Cardiac muscle cell (in vitro differentiated cells and primary cell): ENCODE measurements at regions not wholly inside any gene's neighbourhood (a gene's known extent, or its start where the extent isn't known, plus 50 kb on each side); places are given as distances from the start of the nearest gene placed in this dataset.

Experiments used
- DNase-seq, 2 donors: peaks; one replicate each; pipeline versions ENCODE4 v3.0.0 to v3.0.0-alpha.2; 2010 to 2017; ENCODE audit warnings: low read depth in 1 of 2, low spot score in 1 of 2
- H3K27ac ChIP-seq: fragments of 200-600 bp; sonication (generic); 2 replicates; pipeline ENCODE4 v1.5.1; 2016
- H3K27me3 ChIP-seq: fragments of 200-600 bp; sonication (generic); 2 replicates; pipeline ENCODE4 v1.6.0; 2016; ENCODE audit warnings: control low read depth
- H3K36me3 ChIP-seq: fragments of 200-600 bp; sonication (generic); 2 replicates; pipeline ENCODE4 v1.5.1; 2016; ENCODE audit warnings: control low read depth
- H3K4me1 ChIP-seq: fragments of 200-600 bp; sonication (generic); 2 replicates; pipeline ENCODE4 v1.8.1; 2017; ENCODE audit warnings: low read depth, mild to moderate bottlenecking, mixed run types
- H3K4me3 ChIP-seq: fragments of 200-600 bp; sonication (generic); 2 replicates; pipeline ENCODE4 v1.5.1; 2016; ENCODE audit warnings: mild to moderate bottlenecking
- H3K9me3 ChIP-seq: fragments of 200-600 bp; sonication (generic); 2 replicates; pipeline ENCODE4 v1.5.1; 2017; ENCODE audit warnings: low read depth, mild to moderate bottlenecking, control low read depth
- TF ChIP-seq, protein P1 (sequence below): IDR thresholded peaks from 2 replicates; pipeline ENCODE4 v1.5.1; 2012; ENCODE audit warnings: low read depth, mild to moderate bottlenecking, low read length

DNA sequence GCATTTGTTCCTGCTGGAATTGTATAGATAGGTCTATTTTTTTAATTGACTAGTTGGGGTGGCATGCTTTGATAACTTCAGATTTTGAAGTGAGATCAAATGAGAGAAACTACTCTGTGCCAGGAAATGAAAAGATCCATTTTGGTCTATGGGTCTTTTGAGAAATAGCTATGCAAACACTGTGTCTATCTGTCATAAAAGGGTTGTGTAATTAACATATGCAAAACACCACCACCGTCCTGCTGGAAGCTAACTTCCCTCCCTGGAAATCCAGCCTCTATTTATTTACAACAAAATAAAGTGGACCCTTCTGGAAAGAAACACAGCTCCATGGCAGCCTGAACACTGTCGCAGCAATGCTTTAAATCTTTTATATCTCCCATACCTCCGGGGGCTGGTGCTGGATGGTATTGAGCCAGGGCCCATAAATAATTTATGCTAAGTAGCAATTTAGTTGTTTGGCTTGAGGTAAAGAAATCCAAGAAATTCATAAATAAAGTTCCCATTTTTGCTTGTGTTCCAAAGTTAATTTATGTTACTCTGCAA, 244.2 kb upstream of the POU3F2 start:
- TF ChIP-seq, protein P1, sequence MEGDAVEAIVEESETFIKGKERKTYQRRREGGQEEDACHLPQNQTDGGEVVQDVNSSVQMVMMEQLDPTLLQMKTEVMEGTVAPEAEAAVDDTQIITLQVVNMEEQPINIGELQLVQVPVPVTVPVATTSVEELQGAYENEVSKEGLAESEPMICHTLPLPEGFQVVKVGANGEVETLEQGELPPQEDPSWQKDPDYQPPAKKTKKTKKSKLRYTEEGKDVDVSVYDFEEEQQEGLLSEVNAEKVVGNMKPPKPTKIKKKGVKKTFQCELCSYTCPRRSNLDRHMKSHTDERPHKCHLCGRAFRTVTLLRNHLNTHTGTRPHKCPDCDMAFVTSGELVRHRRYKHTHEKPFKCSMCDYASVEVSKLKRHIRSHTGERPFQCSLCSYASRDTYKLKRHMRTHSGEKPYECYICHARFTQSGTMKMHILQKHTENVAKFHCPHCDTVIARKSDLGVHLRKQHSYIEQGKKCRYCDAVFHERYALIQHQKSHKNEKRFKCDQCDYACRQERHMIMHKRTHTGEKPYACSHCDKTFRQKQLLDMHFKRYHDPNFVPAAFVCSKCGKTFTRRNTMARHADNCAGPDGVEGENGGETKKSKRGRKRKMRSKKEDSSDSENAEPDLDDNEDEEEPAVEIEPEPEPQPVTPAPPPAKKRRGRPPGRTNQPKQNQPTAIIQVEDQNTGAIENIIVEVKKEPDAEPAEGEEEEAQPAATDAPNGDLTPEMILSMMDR = no peak
- H3K4me3 ChIP-seq = no peak overlapping the region
- DNase-seq = no peak
- no peaks in the 10 kb centered on the region for H3K27me3 ChIP-seq
- H3K36me3 ChIP-seq = no peaks in the 10 kb centered on the region
- H3K9me3 ChIP-seq = no peaks in the 10 kb centered on the region
- no peaks in the 10 kb centered on the region for H3K4me1 ChIP-seq
- H3K27ac ChIP-seq = no peak overlapping the region

DNA sequence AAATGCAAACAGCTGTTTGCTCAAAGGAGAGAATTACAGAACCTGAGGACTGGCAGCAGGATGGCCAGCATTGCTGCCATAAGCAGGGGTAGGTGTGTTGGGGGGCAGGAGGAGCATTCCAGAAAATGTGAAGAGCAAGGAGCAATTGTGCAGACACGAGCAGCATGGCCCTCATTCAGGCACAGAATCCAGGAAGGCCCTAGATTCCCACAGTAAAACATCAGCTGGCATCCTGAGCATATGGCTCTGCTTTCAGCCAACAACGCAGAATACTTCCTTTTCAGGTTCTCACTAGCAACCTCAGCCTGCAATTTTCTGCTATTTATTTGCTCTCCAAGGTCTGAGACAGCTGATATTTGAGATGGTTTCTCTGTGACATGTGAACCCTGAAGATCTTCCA, 243.4 kb upstream of the POU3F2 start:
- TF ChIP-seq, protein P1 = no peak
- no peaks in the 10 kb centered on the region for H3K27me3 ChIP-seq
- no peak overlapping the region for H3K4me3 ChIP-seq
- no peaks in the 10 kb centered on the region for H3K9me3 ChIP-seq
- no peaks in the 10 kb centered on the region for H3K4me1 ChIP-seq
- no peaks in the 10 kb centered on the region for H3K36me3 ChIP-seq
- H3K27ac ChIP-seq = no peak overlapping the region
- no peak for DNase-seq

DNA sequence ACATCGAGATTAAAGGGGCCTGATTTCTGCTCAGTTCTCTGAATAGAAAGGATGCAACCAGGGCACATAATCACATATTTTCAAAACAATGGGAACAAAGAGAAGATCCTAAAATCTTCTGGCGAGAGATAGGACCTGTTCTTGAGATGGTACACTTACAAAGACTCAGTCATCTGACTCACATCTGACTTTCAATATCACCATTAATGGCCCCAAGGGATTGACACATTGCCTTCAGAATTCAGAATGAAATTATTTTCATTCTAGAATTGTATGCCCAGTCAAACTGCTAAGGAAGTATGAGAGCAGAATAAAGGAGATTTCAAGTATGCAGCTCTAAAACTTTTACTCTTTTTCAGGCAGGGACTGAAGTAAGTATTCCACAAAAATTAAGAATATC, 240.7 kb upstream of the POU3F2 start:
- TF ChIP-seq, protein P1 = no peak
- no peaks in the 10 kb centered on the region for H3K9me3 ChIP-seq

DNA sequence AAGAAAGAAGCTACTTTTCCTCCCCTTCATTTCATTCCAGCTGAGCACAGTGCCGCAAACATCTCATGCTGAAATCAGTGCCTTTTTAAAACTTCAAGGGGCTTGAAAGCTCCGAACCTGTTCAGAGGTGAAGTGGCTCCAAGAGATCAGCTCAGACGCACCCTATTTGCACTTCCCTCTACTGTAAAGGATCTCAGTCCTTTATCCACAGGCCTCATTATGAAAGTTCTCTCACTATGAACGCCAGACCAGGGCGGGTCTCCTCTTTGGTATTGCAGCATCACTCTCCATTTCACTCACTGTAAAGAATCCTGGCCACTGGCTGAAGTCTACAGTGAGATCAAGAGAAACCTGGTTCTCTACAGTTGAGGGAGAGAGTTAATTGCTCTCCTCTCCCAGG, 232.7 kb upstream of the POU3F2 start:
- no peaks in the 10 kb centered on the region for H3K27me3 ChIP-seq
- no peaks in the 10 kb centered on the region for H3K36me3 ChIP-seq
- no peak for DNase-seq
- no peak overlapping the region for H3K27ac ChIP-seq
- H3K4me3 ChIP-seq = no peak overlapping the region
- TF ChIP-seq, protein P1 = no peak
- H3K9me3 ChIP-seq = no peaks in the 10 kb centered on the region
- H3K4me1 ChIP-seq = no peaks in the 10 kb centered on the region

More for the DNA sequence above, 240.7 kb upstream of the POU3F2 start:
- no peaks in the 10 kb centered on the region for H3K36me3 ChIP-seq
- no peak overlapping the region for H3K27ac ChIP-seq
- DNase-seq = no peak
- H3K4me3 ChIP-seq = no peak overlapping the region
- no peaks in the 10 kb centered on the region for H3K27me3 ChIP-seq
- no peaks in the 10 kb centered on the region for H3K4me1 ChIP-seq

DNA sequence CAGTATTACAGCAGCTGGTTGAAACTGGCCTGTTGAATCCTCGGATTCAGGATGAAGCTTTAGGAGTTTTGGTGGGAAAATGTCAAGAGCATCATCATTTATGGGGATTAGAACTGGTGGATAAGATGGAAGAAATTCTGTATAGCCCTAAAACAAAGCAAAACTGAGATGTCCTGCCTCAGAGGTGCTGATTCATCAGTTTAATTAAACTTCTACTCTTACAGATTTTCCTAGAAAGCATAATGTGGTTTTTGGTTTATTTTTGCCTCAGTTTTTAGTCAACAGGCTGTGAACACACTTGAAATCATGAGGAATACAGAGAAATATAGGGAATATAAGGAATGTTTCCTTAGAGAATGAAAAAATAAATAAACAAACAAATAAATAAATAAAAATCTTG, 228.7 kb upstream of the POU3F2 start:
- Histone ChIP-seq H3K27me3 (no peaks in the 10 kb centered on the region), H3K4me3 (no peak overlapping the region), H3K36me3 (no peaks in the 10 kb centered on the region), H3K27ac (no peak overlapping the region), H3K4me1 (no peaks in the 10 kb centered on the region), H3K9me3 (no peaks in the 10 kb centered on the region)
- no peak for DNase-seq
- TF ChIP-seq, protein P1 = no peak

DNA sequence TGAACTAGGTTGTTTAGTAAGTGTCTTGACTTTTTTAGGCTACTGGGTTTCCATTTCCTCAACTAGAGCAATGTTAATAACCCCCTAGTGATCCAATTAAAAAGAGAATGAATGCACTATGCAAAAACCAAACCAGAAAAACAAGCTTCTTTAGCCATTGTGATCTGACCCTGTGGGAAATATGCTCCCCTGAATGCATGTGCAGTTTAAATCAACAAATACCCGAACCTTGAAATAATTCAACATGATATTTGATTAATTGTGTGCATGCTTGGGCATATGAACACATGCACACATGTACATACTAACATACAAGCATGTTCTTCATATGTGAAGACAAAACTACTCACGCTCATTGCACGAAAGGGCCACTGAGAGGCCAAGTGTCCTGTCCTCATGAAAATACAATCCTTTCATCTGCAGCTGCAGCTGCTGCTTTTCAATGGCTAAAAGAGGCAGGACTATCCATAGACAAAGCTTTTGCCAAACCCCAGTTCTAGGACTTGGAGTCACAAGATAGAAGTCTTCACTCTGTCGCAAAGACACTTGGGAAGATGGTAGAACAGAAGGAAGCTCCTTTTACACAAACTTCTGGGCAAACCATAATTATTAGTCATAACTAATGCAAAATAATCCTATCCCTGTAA, 207.1 kb upstream of the POU3F2 start:
- Histone ChIP-seq H3K36me3 (no peaks in the 10 kb centered on the region), H3K27ac (no peak overlapping the region), H3K4me1 (no peaks in the 10 kb centered on the region), H3K4me3 (no peak overlapping the region), H3K9me3 (no peaks in the 10 kb centered on the region), H3K27me3 (no peaks in the 10 kb centered on the region)
- TF ChIP-seq, protein P1 = no peak
- no peak for DNase-seq
